ENCODE measurements at regions not wholly inside any gene's neighbourhood (a gene's known extent, or its start where the extent isn't known, plus 50 kb on each side); places are given as distances from the start of the nearest gene placed in this dataset.

GRCh38 chr3:69494185-69494584, 108.3 kb upstream of the FRMD4B start:
- no peaks in the 10 kb centered on the region for H3K9me3 Mint-ChIP-seq
- H3K27ac Mint-ChIP-seq = no peak overlapping the region
- no peak overlapping the region for H3K4me3 Mint-ChIP-seq
- TF ChIP-seq, protein P1, sequence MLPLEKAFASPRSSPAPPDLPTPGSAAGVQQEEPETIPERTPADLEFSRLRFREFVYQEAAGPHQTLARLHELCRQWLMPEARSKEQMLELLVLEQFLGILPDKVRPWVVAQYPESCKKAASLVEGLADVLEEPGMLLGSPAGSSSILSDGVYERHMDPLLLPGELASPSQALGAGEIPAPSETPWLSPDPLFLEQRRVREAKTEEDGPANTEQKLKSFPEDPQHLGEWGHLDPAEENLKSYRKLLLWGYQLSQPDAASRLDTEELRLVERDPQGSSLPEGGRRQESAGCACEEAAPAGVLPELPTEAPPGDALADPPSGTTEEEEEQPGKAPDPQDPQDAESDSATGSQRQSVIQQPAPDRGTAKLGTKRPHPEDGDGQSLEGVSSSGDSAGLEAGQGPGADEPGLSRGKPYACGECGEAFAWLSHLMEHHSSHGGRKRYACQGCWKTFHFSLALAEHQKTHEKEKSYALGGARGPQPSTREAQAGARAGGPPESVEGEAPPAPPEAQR (CRISPR knock-in tag; IDR thresholded peaks at IDR 0.05) = no peak
- TF ChIP-seq EMX1 (CRISPR knock-in tag; IDR thresholded peaks at IDR 0.05) (no peak), NR3C1 (CRISPR knock-in tag; conservative IDR thresholded peaks at IDR 0.05; ENCODE audit: low read depth) (no peak), ZNF219 (CRISPR knock-in tag; IDR thresholded peaks at IDR 0.05; ENCODE audit: borderline replicate concordance) (no peak), ATF1 (CRISPR knock-in tag; IDR thresholded peaks at IDR 0.05) (no peak), KAT7 (CRISPR knock-in tag; IDR thresholded peaks at IDR 0.05; ENCODE audit: borderline replicate concordance) (no peak), SMAD4 (CRISPR knock-in tag; IDR thresholded peaks at IDR 0.05) (no peak), FOXJ3 (CRISPR knock-in tag; IDR thresholded peaks at IDR 0.05; ENCODE audit: borderline replicate concordance) (no peak), ZBTB21 (CRISPR knock-in tag; IDR thresholded peaks at IDR 0.05; ENCODE audit: borderline replicate concordance) (no peak), OVOL2 (CRISPR knock-in tag; IDR thresholded peaks at IDR 0.05; ENCODE audit: borderline replicate concordance) (no peak), ZBTB43 (CRISPR knock-in tag; IDR thresholded peaks at IDR 0.05) (no peak), E2F5 (CRISPR knock-in tag; IDR thresholded peaks at IDR 0.05) (no peak)
- TF ChIP-seq, protein P2, sequence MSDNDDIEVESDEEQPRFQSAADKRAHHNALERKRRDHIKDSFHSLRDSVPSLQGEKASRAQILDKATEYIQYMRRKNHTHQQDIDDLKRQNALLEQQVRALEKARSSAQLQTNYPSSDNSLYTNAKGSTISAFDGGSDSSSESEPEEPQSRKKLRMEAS (CRISPR knock-in tag; IDR thresholded peaks at IDR 0.05) = no peak
- TF ChIP-seq, protein P3, sequence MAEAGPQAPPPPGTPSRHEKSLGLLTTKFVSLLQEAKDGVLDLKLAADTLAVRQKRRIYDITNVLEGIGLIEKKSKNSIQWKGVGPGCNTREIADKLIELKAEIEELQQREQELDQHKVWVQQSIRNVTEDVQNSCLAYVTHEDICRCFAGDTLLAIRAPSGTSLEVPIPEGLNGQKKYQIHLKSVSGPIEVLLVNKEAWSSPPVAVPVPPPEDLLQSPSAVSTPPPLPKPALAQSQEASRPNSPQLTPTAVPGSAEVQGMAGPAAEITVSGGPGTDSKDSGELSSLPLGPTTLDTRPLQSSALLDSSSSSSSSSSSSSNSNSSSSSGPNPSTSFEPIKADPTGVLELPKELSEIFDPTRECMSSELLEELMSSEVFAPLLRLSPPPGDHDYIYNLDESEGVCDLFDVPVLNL (CRISPR knock-in tag; IDR thresholded peaks at IDR 0.05; ENCODE audit: borderline replicate concordance, low read depth) = no peak
- TF ChIP-seq, protein P4, sequence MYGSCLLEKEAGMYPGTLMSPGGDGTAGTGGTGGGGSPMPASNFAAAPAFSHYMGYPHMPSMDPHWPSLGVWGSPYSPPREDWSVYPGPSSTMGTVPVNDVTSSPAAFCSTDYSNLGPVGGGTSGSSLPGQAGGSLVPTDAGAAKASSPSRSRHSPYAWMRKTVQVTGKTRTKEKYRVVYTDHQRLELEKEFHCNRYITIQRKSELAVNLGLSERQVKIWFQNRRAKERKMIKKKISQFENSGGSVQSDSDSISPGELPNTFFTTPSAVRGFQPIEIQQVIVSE (CRISPR knock-in tag; IDR thresholded peaks at IDR 0.05; ENCODE audit: borderline replicate concordance) = no peak
- TF ChIP-seq, protein P5, sequence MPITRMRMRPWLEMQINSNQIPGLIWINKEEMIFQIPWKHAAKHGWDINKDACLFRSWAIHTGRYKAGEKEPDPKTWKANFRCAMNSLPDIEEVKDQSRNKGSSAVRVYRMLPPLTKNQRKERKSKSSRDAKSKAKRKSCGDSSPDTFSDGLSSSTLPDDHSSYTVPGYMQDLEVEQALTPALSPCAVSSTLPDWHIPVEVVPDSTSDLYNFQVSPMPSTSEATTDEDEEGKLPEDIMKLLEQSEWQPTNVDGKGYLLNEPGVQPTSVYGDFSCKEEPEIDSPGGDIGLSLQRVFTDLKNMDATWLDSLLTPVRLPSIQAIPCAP (CRISPR knock-in tag; IDR thresholded peaks at IDR 0.05) = no peak
- H3K36me3 Mint-ChIP-seq = no peaks in the 10 kb centered on the region
- no peaks in the 10 kb centered on the region; the same call in 1 of the 2 replicates for H3K27me3 Mint-ChIP-seq (ENCODE audit: low read depth)
- ATAC-seq (no peak), DNase-seq (ENCODE audit: low spot score) (no peak)
- peaks cover 23% of the 10 kb centered on the region for H3K4me1 Mint-ChIP-seq
- CTCF ChIA-PET = no interaction called here
- POLR2A ChIA-PET = no interaction called here

DNA sequence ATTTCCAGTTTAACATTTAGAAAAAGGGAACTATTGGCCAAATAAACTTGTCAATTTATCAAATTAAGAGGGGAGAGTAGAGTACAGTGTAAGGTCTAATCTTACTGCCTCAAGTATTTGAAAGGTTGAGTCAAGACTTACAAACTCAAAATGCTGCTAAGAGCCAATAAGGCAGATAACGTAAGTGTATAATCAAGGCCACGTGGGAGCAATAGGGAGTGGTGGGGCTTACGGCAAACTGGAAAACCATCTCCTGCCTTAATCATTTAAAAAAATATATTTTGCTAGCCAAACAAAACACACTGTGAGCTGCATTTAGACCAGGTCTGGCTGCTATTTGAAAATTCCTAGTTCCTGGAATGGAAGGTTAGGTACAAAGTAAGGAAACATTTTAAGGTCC, 107.3 kb upstream of the FRMD4B start:
- ChIA-PET CTCF (no interaction called here), POLR2A (no interaction called here)
- ATAC-seq = no peak
- H3K4me1 Mint-ChIP-seq = peaks cover 23% of the 10 kb centered on the region
- no peaks in the 10 kb centered on the region for H3K36me3 Mint-ChIP-seq
- no peak for DNase-seq (ENCODE audit: low spot score)
- H3K27ac Mint-ChIP-seq = no peak overlapping the region
- no peak for TF ChIP-seq ZNF671 (CRISPR knock-in tag; IDR thresholded peaks at IDR 0.05)
- no peak for TF ChIP-seq ZBTB43 (CRISPR knock-in tag; IDR thresholded peaks at IDR 0.05)
- H3K27me3 Mint-ChIP-seq (ENCODE audit: low read depth) = no peaks in the 10 kb centered on the region; the same call in 1 of the 2 replicates
- H3K4me3 Mint-ChIP-seq = no peak overlapping the region
- H3K9me3 Mint-ChIP-seq = no peaks in the 10 kb centered on the region

Measured in WTC11 (cell line).